ENCODE measurements at regions not wholly inside any gene's neighbourhood (a gene's known extent, or its start where the extent isn't known, plus 50 kb on each side); places are given as distances from the start of the nearest gene placed in this dataset.

DNA sequence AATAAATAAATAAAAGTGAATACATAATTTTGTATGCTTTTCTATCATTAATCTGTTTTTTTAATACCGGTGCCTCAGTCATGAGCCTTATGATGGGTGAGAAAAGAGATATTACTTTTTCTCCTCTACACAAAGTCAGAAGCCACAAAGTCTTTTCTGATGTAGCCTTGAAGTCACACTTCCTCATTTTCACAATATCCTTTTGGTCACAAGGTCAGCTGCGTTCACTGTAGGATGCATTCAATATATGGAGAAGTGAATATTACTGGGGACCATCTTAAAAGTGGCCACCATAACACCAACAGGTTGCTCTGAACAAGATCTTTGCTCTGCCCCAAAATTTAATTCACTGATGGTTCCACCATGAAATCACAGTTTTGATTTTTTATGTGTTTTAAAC is 83.3 kb upstream of the TNR start:
- Histone ChIP-seq H3K9me3 (no peaks in the 10 kb centered on the region), H3K4me3 (no peak overlapping the region), H3K27ac (no peak overlapping the region), H3K27me3 (replicated peaks; ENCODE audit: insufficient read depth) (no peaks in the 10 kb centered on the region), H3K4me1 (replicated peaks) (no peaks in the 10 kb centered on the region), H3K36me3 (no peaks in the 10 kb centered on the region)
- intact Hi-C loops (cut with DNase I), result no loop called here
- no peak for DNase-seq (ENCODE audit: low spot score)
- 88% methylated on average over 2 of the region's 2 CpGs for WGBS
- TF ChIP-seq POLR2AphosphoS5 (IDR thresholded peaks at IDR 0.05) (no peak), POLR2A (IDR thresholded peaks at IDR 0.05) (no peak)
- TF ChIP-seq, protein P1, sequence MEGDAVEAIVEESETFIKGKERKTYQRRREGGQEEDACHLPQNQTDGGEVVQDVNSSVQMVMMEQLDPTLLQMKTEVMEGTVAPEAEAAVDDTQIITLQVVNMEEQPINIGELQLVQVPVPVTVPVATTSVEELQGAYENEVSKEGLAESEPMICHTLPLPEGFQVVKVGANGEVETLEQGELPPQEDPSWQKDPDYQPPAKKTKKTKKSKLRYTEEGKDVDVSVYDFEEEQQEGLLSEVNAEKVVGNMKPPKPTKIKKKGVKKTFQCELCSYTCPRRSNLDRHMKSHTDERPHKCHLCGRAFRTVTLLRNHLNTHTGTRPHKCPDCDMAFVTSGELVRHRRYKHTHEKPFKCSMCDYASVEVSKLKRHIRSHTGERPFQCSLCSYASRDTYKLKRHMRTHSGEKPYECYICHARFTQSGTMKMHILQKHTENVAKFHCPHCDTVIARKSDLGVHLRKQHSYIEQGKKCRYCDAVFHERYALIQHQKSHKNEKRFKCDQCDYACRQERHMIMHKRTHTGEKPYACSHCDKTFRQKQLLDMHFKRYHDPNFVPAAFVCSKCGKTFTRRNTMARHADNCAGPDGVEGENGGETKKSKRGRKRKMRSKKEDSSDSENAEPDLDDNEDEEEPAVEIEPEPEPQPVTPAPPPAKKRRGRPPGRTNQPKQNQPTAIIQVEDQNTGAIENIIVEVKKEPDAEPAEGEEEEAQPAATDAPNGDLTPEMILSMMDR (IDR thresholded peaks at IDR 0.05), result no peak

DNA sequence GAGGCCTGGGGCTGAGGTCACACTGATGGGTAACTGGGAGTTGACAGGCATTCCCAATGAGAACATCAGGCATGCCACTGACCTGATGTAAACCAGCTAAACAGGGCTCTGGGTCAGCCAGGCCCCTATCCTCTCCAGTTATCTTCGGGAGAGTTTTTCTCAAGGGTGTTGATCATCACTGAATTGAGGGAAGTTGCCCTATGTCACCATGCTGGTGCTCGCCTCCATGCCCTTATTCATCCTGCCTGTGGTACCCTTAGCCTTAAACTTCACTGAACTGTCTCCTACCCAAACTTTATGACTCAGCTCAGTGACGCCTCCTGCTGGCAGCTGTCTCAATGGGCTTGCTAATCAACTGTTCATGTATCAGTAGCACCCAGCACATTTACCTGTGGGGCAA is 80.7 kb upstream of the TNR start:
- no peak for DNase-seq (ENCODE audit: low spot score)
- no peaks in the 10 kb centered on the region for H3K36me3 ChIP-seq
- no peaks in the 10 kb centered on the region for H3K9me3 ChIP-seq
- H3K4me1 ChIP-seq (replicated peaks), result no peaks in the 10 kb centered on the region
- H3K27me3 ChIP-seq (replicated peaks; ENCODE audit: insufficient read depth), result no peaks in the 10 kb centered on the region
- intact Hi-C loops (cut with DNase I), result no loop called here
- H3K4me3 ChIP-seq, result no peak overlapping the region
- 64% methylated on average over 3 of the region's 3 CpGs for WGBS
- no peak overlapping the region for H3K27ac ChIP-seq
- TF ChIP-seq, protein P1 (IDR thresholded peaks at IDR 0.05), result no peak
- no peak for TF ChIP-seq POLR2AphosphoS5 (IDR thresholded peaks at IDR 0.05)
- no peak for TF ChIP-seq POLR2A (IDR thresholded peaks at IDR 0.05)

DNA sequence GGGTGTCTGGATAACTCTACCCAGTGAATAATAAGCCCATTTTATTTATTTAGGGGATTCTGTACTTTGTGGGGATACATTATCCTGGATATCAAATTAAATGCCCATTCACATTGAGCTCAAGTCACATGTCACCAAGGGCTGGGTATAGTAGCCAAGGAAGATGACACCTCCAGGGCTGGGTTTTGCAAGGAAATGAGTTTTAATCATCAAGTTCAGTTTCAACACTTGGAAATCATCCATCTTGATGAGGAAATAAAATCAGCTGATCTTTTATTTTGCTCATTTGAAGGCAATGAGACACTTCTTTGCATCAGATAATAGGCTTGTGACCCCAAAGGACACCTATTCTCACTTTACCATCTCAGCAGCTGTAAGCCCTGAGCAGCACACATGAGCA is 80.0 kb upstream of the TNR start:
- no peak for DNase-seq (ENCODE audit: low spot score)
- Histone ChIP-seq H3K4me1 (replicated peaks) (no peaks in the 10 kb centered on the region), H3K4me3 (no peak overlapping the region), H3K36me3 (no peaks in the 10 kb centered on the region), H3K27me3 (replicated peaks; ENCODE audit: insufficient read depth) (no peaks in the 10 kb centered on the region), H3K27ac (no peak overlapping the region), H3K9me3 (no peaks in the 10 kb centered on the region)
- intact Hi-C loops (cut with DNase I), result no loop called here
- TF ChIP-seq POLR2AphosphoS5 (IDR thresholded peaks at IDR 0.05) (no peak), POLR2A (IDR thresholded peaks at IDR 0.05) (no peak)
- TF ChIP-seq, protein P1 (IDR thresholded peaks at IDR 0.05), result no peak

DNA sequence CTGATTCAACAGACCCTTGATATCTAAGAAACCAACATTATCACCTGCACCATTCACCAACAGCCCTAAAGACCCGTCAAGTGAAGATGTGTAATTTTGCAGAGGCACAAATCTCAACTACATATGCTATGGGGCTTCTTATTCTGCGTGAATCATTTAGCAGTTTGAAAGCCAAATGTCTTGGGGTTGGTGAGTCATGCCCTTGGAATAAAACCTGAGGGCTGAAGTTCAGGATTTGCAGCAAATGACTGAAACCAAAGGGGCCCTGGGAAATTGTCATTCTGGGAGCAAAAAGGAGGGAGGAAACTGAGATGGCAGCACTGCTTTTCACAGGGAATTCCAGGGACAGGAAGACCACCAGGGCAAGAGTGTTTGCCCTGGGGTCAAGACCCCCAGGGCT is 79.2 kb upstream of the TNR start:
- H3K36me3 ChIP-seq, result no peaks in the 10 kb centered on the region
- H3K9me3 ChIP-seq, result no peaks in the 10 kb centered on the region
- TF ChIP-seq POLR2A (IDR thresholded peaks at IDR 0.05) (no peak), POLR2AphosphoS5 (IDR thresholded peaks at IDR 0.05) (no peak)
- TF ChIP-seq, protein P1 (IDR thresholded peaks at IDR 0.05), result no peak
- no peak for DNase-seq (ENCODE audit: low spot score)
- no peak overlapping the region for H3K27ac ChIP-seq
- intact Hi-C loops (cut with DNase I), result no loop called here
- H3K4me3 ChIP-seq, result no peak overlapping the region
- 93% methylated on average over 2 of the region's 2 CpGs for WGBS
- H3K27me3 ChIP-seq (replicated peaks; ENCODE audit: insufficient read depth), result no peaks in the 10 kb centered on the region
- no peaks in the 10 kb centered on the region for H3K4me1 ChIP-seq (replicated peaks)

DNA sequence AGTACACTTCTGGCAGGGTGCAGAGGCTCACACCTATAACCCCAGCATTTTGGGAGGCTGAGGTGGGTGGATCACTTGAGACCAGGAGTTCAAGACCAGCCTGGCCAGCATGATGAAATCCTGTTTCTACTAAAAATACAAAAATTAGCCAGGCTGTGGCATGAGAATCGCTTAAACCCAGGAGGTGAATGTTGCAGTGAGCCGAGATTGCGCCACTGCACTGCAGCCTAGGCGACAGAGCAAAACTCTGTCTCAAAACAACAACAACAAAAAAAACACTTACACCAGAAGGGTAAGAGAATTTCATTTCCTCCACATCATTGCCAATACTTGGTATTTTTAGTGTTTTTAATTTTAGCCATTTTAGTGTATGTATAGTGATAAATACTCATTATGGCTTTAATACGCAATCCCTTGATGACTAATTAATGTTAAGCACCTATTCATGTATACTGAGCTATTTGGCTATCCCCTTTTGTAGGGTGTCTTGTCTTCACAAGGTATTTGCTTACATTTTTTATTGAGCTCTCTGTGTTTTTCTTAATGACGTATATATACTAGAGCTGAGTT is 77.1 kb upstream of the TNR start:
- intact Hi-C loops (cut with DNase I), result no loop called here
- Histone ChIP-seq H3K9me3 (no peaks in the 10 kb centered on the region), H3K4me1 (replicated peaks) (no peaks in the 10 kb centered on the region), H3K4me3 (no peak overlapping the region), H3K27me3 (replicated peaks; ENCODE audit: insufficient read depth) (no peaks in the 10 kb centered on the region), H3K27ac (no peak overlapping the region), H3K36me3 (no peaks in the 10 kb centered on the region)
- TF ChIP-seq POLR2A (IDR thresholded peaks at IDR 0.05), result no peak
- TF ChIP-seq, protein P1 (IDR thresholded peaks at IDR 0.05), result no peak
- TF ChIP-seq POLR2AphosphoS5 (IDR thresholded peaks at IDR 0.05), result no peak
- WGBS, result 83% methylated on average over 6 of the region's 6 CpGs
- DNase-seq (ENCODE audit: low spot score), result no peak

Data from prostate gland (tissue), 2 donors.